HG03571 (cell line): ENCODE measurements at regions not wholly inside any gene's neighbourhood (a gene's known extent, or its start where the extent isn't known, plus 50 kb on each side); places are given as distances from the start of the nearest gene placed in this dataset.

Experiments
- ATAC-seq: cut with Tn5 transposase; IDR thresholded peaks from one replicate; pipeline ENCODE4 v1.9.1; 2021; ENCODE audit not compliant: unreplicated experiment

GRCh38 chr10:61548364-61548763 lies 95.2 kb upstream of the TMEM26 start:
- no peak for ATAC-seq

GRCh38 chr10:61547297-61547696 lies 94.1 kb upstream of the TMEM26 start:
- ATAC-seq, result no peak

GRCh38 chr10:61545170-61545569 lies 92.0 kb upstream of the TMEM26 start:
- ATAC-seq, result no peak

- no peak for ATAC-seq
Measured at GRCh38 chr10:61543831-61544230, 90.7 kb upstream of the TMEM26 start.

- ATAC-seq, result no peak
Measured at GRCh38 chr10:61542596-61542995, 89.4 kb upstream of the TMEM26 start.

GRCh38 chr10:61541960-61542359 lies 88.8 kb upstream of the TMEM26 start:
- peak; percentile 86 for ATAC-seq

- no peak for ATAC-seq
Measured at GRCh38 chr10:61539876-61540275, 86.7 kb upstream of the TMEM26 start.

GRCh38 chr10:61529208-61529607 lies 76.0 kb upstream of the TMEM26 start:
- no peak for ATAC-seq

- no peak for ATAC-seq
Measured at GRCh38 chr10:61503051-61503450, 49.9 kb upstream of the TMEM26 start.
